ENCODE measurements at regions not wholly inside any gene's neighbourhood (a gene's known extent, or its start where the extent isn't known, plus 50 kb on each side); places are given as distances from the start of the nearest gene placed in this dataset.

DNA sequence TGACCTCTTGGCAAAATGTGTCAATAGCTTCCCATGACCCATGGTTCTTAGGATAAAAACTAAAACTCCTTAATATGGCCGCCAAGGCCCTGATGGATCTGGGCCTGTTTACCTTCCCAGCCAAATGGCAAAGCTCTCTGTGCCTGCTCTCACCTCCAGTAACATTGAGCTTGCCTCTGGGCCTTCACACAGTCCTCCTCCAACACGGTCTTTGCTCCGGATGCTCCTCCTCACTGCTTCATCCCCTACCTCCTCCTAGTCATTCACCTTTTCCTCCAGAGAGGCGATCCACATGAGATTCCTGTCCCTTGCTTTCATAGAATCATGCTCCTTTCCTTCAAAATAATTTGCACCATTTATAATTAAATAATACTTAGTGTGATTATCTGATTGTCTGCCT is 172.3 kb upstream of the AFDN start:
- TF ChIP-seq, protein P1, sequence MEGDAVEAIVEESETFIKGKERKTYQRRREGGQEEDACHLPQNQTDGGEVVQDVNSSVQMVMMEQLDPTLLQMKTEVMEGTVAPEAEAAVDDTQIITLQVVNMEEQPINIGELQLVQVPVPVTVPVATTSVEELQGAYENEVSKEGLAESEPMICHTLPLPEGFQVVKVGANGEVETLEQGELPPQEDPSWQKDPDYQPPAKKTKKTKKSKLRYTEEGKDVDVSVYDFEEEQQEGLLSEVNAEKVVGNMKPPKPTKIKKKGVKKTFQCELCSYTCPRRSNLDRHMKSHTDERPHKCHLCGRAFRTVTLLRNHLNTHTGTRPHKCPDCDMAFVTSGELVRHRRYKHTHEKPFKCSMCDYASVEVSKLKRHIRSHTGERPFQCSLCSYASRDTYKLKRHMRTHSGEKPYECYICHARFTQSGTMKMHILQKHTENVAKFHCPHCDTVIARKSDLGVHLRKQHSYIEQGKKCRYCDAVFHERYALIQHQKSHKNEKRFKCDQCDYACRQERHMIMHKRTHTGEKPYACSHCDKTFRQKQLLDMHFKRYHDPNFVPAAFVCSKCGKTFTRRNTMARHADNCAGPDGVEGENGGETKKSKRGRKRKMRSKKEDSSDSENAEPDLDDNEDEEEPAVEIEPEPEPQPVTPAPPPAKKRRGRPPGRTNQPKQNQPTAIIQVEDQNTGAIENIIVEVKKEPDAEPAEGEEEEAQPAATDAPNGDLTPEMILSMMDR (IDR thresholded peaks at IDR 0.05), result no peak
- Histone ChIP-seq H3K27me3 (ENCODE audit: insufficient read depth in 3 of 3, low read length in 2 of 3) (no peaks in the 10 kb centered on the region), H3K27ac (no peak overlapping the region), H3K9me3 (no peaks in the 10 kb centered on the region), H3K36me3 (ENCODE audit: insufficient read depth in 1 of 2, low read depth in 1 of 2) (no peaks in the 10 kb centered on the region), H3K4me3 (no peak overlapping the region), H3K4me1 (no peaks in the 10 kb centered on the region)
- no peak for ATAC-seq
- intact Hi-C loops (cut with DNase I), result no loop called here
- WGBS, 3 donors, result 85 to 96% (median 94%) methylated on average over 4 of the region's 4 CpGs
- no peak for DNase-seq

DNA sequence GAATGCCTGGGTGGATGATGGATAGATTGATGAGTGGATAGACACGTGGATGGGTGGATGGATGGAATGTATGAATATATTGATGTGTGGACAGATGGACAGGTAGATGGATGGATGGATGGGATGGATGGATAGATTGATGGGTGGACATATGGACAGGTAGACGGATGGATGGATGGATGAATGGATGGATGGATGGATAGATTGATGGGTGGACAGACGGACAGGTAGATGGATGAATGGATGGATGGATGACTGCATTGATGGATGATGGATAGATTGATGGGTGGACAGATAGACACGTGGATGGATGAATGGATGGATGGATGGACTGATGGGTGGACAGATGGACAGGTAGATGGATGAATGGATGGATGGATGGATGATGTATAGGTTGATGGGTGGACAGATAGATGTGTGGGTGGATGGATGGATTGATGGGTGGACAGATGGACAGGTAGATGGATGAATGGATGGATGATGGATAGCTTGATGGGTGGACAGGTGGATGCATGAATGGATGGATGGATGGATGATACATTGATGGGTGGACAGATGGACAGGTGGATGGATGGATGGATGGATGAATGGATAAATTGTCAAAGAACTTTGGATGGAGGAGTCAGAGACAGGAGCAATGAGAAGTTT is 171.4 kb upstream of the AFDN start:
- no peak for ATAC-seq
- DNase-seq, result no peak

DNA sequence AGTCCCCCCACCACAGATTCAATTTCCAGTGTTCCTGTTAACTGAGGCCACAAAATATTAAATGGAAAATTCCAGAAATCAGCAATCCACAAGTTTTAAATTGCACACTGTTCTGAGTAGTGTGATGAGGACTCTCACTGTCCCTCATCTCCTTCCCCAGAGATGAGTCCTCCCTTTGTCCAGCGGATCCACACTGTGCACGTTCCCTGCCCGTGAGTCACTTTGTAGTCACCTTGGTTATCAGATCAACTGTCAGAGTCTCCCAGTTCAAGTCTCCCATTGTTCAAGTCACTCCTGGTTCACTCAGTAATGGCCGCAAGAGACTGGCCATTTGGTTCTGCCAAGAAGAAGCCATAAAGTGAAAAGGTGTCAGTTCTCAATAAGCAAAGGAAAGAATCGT is 168.6 kb upstream of the AFDN start:
- no peak for DNase-seq
- no peaks in the 10 kb centered on the region for H3K9me3 ChIP-seq
- H3K36me3 ChIP-seq (ENCODE audit: insufficient read depth in 1 of 2, low read depth in 1 of 2), result no peaks in the 10 kb centered on the region
- H3K4me3 ChIP-seq, result no peak overlapping the region
- H3K27me3 ChIP-seq (ENCODE audit: insufficient read depth in 3 of 3, low read length in 2 of 3), result no peaks in the 10 kb centered on the region
- 98 to 100% (median 99%) methylated on average over 5 of the region's 5 CpGs for WGBS, 3 donors
- TF ChIP-seq, protein P1 (IDR thresholded peaks at IDR 0.05), result no peak
- no peaks in the 10 kb centered on the region for H3K4me1 ChIP-seq
- H3K27ac ChIP-seq, result no peak overlapping the region
- no peak for ATAC-seq
- intact Hi-C loops (cut with DNase I), result no loop called here

More for the DNA sequence above, 171.4 kb upstream of the AFDN start:
- 76 to 93% (median 91%) methylated on average over 4 of the region's 4 CpGs for WGBS, 3 donors
- H3K36me3 ChIP-seq (ENCODE audit: insufficient read depth in 1 of 2, low read depth in 1 of 2), result no peaks in the 10 kb centered on the region
- H3K27ac ChIP-seq, result no peak overlapping the region
- intact Hi-C loops (cut with DNase I), result no loop called here
- H3K4me1 ChIP-seq, result no peaks in the 10 kb centered on the region
- TF ChIP-seq, protein P1 (IDR thresholded peaks at IDR 0.05), result no peak
- no peaks in the 10 kb centered on the region for H3K27me3 ChIP-seq (ENCODE audit: insufficient read depth in 3 of 3, low read length in 2 of 3)
- H3K4me3 ChIP-seq, result no peak overlapping the region
- H3K9me3 ChIP-seq, result no peaks in the 10 kb centered on the region

DNA sequence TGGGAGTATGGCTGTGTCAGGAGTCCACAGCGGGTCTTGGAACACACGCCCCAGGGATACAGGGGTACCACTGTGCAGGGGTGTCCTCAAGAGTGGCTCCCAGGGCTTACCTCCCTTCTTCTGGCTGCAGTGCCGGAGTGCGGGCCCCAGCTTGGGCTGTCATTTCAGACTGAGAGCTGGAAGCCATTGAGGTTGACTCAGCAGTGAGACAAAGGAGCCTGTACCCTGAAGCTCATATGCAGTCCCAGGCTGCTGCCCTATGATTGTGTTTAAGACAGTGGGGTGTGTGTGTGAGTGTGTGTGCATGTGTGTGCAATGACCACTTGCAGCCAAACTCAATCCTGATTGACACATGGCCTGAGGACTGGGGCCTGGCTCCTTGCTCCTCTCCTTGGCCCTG is 167.7 kb upstream of the AFDN start:
- H3K36me3 ChIP-seq (ENCODE audit: insufficient read depth in 1 of 2, low read depth in 1 of 2), result no peaks in the 10 kb centered on the region
- H3K27ac ChIP-seq, result no peak overlapping the region
- ATAC-seq, result no peak
- H3K4me3 ChIP-seq, result no peak overlapping the region
- TF ChIP-seq, protein P1 (IDR thresholded peaks at IDR 0.05), result no peak
- no peaks in the 10 kb centered on the region for H3K9me3 ChIP-seq
- H3K27me3 ChIP-seq (ENCODE audit: insufficient read depth in 3 of 3, low read length in 2 of 3), result no peaks in the 10 kb centered on the region
- intact Hi-C loops (cut with DNase I), result no loop called here
- no peak for DNase-seq
- no peaks in the 10 kb centered on the region for H3K4me1 ChIP-seq
- 98 to 99% (median 98%) methylated on average over 4 of the region's 4 CpGs for WGBS, 3 donors

DNA sequence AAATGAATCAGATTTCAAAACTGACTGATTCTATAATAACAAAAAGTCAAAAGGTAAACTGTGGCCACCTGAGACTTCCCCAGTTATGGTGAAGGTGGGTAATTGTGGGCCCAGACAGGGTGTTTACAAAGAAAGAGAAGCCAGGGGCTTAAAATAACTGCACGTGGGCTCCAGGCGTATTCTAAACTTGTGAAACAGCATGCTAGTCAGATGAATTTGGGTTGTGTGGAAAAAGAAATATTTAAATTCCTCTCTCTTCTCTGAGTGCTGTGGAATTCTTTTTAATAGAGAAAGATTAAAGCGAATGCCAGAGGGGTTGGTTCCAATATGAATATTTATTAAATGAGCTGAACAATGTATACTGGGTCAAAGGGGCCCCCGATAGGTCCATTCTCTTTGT is 166.3 kb upstream of the AFDN start:
- 75 to 83% (median 83%) methylated on average over 4 of the region's 4 CpGs for WGBS, 3 donors
- Histone ChIP-seq H3K36me3 (ENCODE audit: insufficient read depth in 1 of 2, low read depth in 1 of 2) (no peaks in the 10 kb centered on the region), H3K4me1 (no peaks in the 10 kb centered on the region), H3K27me3 (ENCODE audit: insufficient read depth in 3 of 3, low read length in 2 of 3) (no peaks in the 10 kb centered on the region), H3K9me3 (no peaks in the 10 kb centered on the region), H3K4me3 (no peak overlapping the region), H3K27ac (no peak overlapping the region)
- no peak for ATAC-seq
- intact Hi-C loops (cut with DNase I), result no loop called here
- DNase-seq, result no peak
- TF ChIP-seq, protein P1 (IDR thresholded peaks at IDR 0.05), result no peak
